HEK293 (cell line): ENCODE measurements at regions not wholly inside any gene's neighbourhood (a gene's known extent, or its start where the extent isn't known, plus 50 kb on each side); places are given as distances from the start of the nearest gene placed in this dataset.

Experiments used
- ATF2 ChIP-seq: fragments of 450-650 bp; formaldehyde crosslinking; IDR thresholded peaks from 2 replicates; pipeline ENCODE4 v1.5.1; 2016; ENCODE audit warnings: missing biosample characterization, missing genetic modification characterization, low read depth
- CTCF ChIP-seq: fragments of 450-650 bp; formaldehyde crosslinking; IDR thresholded peaks from 2 replicates; pipeline ENCODE4 v1.5.1; 2016; ENCODE audit warnings: missing biosample characterization, missing genetic modification characterization
- ZNF184 ChIP-seq: fragments of 450-650 bp; IDR thresholded peaks from 2 replicates; pipeline ENCODE4 v1.5.1; 2018; ENCODE audit warnings: missing biosample characterization, mild to moderate bottlenecking, missing genetic modification characterization
- ZNF239 ChIP-seq: fragments of 450-650 bp; formaldehyde crosslinking; IDR thresholded peaks from 2 replicates; pipeline ENCODE4 v1.5.1; 2016; ENCODE audit warnings: missing biosample characterization, missing genetic modification characterization
- ZNF274 ChIP-seq, 2 experiments: fragments of 200-500 bp in 1 of 2; fragments of 450-650 bp in 1 of 2; sonication (Bioruptor generic) in 1 of 2; formaldehyde crosslinking in 1 of 2; IDR thresholded peaks; 2 replicates each; pipeline versions ENCODE4 v1.5.1 to v1.6.1; 2014 to 2016; ENCODE audit warnings: borderline replicate concordance in 1 of 2, inconsistent platforms in 1 of 2, low read length in 1 of 2, missing biosample characterization in 1 of 2, missing genetic modification characterization in 1 of 2
- ZSCAN16 ChIP-seq: fragments of 450-650 bp; formaldehyde crosslinking; IDR thresholded peaks from 2 replicates; pipeline ENCODE4 v1.5.1; 2016; ENCODE audit warnings: missing biosample characterization, missing genetic modification characterization
- TF ChIP-seq, protein P1 (sequence below): fragments of 450-650 bp; formaldehyde crosslinking; IDR thresholded peaks from 2 replicates; pipeline ENCODE4 v1.5.1; 2017; ENCODE audit warnings: missing biosample characterization, missing genetic modification characterization
- TF ChIP-seq, protein P2 (sequence below): fragments of 450-650 bp; formaldehyde crosslinking; IDR thresholded peaks from 2 replicates; pipeline ENCODE4 v1.5.1; 2016; ENCODE audit warnings: missing biosample characterization, missing genetic modification characterization, borderline replicate concordance
- TF ChIP-seq, protein P3 (sequence below): fragments of 450-650 bp; formaldehyde crosslinking; IDR thresholded peaks from 2 replicates; pipeline ENCODE4 v1.5.1; 2016; ENCODE audit warnings: missing biosample characterization, missing genetic modification characterization

GRCh38 chrX:11913001-11913400 is 155.0 kb downstream of the MSL3 start:
- TF ChIP-seq ZNF184 (no peak), ZNF274 (IDR thresholded peaks at IDR 0.05; ENCODE audit: low read length) (no peak), ZNF274 (tag by site-specific recombination; IDR thresholded peaks at IDR 0.05; ENCODE audit: borderline replicate concordance) (no peak), ZSCAN16 (tag by site-specific recombination) (no peak), CTCF (tag by site-specific recombination) (no peak), ZNF239 (tag by site-specific recombination) (no peak), ATF2 (tag by site-specific recombination) (no peak)
- TF ChIP-seq, protein P1, sequence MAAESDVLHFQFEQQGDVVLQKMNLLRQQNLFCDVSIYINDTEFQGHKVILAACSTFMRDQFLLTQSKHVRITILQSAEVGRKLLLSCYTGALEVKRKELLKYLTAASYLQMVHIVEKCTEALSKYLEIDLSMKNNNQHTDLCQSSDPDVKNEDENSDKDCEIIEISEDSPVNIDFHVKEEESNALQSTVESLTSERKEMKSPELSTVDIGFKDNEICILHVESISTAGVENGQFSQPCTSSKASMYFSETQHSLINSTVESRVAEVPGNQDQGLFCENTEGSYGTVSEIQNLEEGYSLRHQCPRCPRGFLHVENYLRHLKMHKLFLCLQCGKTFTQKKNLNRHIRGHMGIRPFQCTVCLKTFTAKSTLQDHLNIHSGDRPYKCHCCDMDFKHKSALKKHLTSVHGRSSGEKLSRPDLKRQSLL (tag by site-specific recombination): no peak
- TF ChIP-seq, protein P2, sequence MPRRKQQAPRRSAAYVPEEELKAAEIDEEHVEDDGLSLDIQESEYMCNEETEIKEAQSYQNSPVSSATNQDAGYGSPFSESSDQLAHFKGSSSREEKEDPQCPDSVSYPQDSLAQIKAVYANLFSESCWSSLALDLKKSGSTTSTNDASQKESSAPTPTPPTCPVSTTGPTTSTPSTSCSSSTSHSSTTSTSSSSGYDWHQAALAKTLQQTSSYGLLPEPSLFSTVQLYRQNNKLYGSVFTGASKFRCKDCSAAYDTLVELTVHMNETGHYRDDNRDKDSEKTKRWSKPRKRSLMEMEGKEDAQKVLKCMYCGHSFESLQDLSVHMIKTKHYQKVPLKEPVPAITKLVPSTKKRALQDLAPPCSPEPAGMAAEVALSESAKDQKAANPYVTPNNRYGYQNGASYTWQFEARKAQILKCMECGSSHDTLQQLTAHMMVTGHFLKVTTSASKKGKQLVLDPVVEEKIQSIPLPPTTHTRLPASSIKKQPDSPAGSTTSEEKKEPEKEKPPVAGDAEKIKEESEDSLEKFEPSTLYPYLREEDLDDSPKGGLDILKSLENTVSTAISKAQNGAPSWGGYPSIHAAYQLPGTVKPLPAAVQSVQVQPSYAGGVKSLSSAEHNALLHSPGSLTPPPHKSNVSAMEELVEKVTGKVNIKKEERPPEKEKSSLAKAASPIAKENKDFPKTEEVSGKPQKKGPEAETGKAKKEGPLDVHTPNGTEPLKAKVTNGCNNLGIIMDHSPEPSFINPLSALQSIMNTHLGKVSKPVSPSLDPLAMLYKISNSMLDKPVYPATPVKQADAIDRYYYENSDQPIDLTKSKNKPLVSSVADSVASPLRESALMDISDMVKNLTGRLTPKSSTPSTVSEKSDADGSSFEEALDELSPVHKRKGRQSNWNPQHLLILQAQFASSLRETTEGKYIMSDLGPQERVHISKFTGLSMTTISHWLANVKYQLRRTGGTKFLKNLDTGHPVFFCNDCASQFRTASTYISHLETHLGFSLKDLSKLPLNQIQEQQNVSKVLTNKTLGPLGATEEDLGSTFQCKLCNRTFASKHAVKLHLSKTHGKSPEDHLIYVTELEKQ (tag by site-specific recombination): no peak
- TF ChIP-seq, protein P3, sequence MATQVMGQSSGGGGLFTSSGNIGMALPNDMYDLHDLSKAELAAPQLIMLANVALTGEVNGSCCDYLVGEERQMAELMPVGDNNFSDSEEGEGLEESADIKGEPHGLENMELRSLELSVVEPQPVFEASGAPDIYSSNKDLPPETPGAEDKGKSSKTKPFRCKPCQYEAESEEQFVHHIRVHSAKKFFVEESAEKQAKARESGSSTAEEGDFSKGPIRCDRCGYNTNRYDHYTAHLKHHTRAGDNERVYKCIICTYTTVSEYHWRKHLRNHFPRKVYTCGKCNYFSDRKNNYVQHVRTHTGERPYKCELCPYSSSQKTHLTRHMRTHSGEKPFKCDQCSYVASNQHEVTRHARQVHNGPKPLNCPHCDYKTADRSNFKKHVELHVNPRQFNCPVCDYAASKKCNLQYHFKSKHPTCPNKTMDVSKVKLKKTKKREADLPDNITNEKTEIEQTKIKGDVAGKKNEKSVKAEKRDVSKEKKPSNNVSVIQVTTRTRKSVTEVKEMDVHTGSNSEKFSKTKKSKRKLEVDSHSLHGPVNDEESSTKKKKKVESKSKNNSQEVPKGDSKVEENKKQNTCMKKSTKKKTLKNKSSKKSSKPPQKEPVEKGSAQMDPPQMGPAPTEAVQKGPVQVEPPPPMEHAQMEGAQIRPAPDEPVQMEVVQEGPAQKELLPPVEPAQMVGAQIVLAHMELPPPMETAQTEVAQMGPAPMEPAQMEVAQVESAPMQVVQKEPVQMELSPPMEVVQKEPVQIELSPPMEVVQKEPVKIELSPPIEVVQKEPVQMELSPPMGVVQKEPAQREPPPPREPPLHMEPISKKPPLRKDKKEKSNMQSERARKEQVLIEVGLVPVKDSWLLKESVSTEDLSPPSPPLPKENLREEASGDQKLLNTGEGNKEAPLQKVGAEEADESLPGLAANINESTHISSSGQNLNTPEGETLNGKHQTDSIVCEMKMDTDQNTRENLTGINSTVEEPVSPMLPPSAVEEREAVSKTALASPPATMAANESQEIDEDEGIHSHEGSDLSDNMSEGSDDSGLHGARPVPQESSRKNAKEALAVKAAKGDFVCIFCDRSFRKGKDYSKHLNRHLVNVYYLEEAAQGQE (tag by site-specific recombination): no peak
